HG03571 (cell line): ENCODE measurements at regions not wholly inside any gene's neighbourhood (a gene's known extent, or its start where the extent isn't known, plus 50 kb on each side); places are given as distances from the start of the nearest gene placed in this dataset.
"Not testable (repeated sequence)": the region's sequence is repeated elsewhere in the genome, so short reads cannot be mapped to it uniquely, and the experiment has no call there.

ENCODE experiments used
- ATAC-seq: cut with Tn5 transposase; IDR thresholded peaks from one replicate; pipeline ENCODE4 v1.9.1; 2021; ENCODE audit not compliant: unreplicated experiment

DNA sequence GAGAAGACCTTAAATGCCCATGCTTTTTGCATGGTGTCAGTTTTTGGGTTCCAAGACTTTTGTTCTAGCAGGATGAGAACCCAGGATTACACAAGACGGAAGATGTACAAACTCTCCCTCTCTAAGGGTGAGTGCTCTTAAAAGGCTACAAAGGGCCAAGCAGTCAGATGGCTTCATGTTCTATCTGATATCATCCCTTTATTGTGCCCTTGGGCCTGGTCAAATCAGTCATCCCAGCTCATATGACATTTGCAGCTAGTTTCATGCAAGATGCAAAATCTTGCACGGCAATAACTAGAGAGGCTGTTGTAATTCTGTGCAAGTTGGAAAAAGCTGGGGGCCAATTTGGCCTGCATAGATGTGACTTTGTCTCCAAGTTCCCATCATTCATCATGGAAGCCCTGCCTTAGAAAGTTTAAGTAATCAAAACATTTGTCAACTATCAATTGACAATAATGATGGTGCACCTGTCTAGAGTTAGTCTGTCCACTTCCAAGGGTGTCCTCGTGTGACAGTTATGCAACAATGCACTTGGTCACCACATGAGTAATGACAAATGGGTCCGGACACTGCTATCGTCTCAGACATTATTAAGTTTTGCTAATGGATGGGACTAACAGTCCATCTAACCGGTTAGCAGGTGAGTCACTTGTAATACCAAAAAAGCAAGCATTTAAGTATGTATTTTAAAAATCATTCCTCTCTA, 58.6 kb upstream of the ZFHX3 start:
- no peak for ATAC-seq

GRCh38 chr16:73101568-73101967, 53.6 kb upstream of the ZFHX3 start:
- no peak for ATAC-seq

GRCh38 chr16:73099601-73100000, 51.7 kb upstream of the ZFHX3 start:
- not testable (repeated sequence) for ATAC-seq
